HEK293T (cell line): ENCODE measurements at regions not wholly inside any gene's neighbourhood (a gene's known extent, or its start where the extent isn't known, plus 50 kb on each side); places are given as distances from the start of the nearest gene placed in this dataset.
A peak's percentile ranks its signal among the peaks of the same experiment; 100 is the strongest.

ENCODE experiments used
- CTCF ChIA-PET: fragments of 350-600 bp; formaldehyde crosslinking; extraction: SDS; loops from one replicate; lab custom pipeline; 2021; ENCODE audit warnings: antibody characterized with exemption, inconsistent platforms; lab: Yijun Ruan, JAX
- POLR2A ChIA-PET: fragments of 350-600 bp; formaldehyde crosslinking; extraction: SDS; loops from one replicate; lab custom pipeline; 2020; ENCODE audit warnings: antibody characterized with exemption, inconsistent platforms; lab: Yijun Ruan, JAX
- DNase-seq: peaks from one replicate; pipeline ENCODE4 v3.0.0; 2012; ENCODE audit warnings: mixed read lengths; ENCODE audit errors: extremely low spot score
- ARNT ChIP-seq: fragments of 450-650 bp; IDR thresholded peaks from 2 replicates; pipeline ENCODE4 v1.6.1; 2017; ENCODE audit warnings: mild to moderate bottlenecking
- BHLHE40 ChIP-seq: fragments of 450-650 bp; IDR thresholded peaks from 2 replicates; pipeline ENCODE4 v1.6.1; 2016; ENCODE audit warnings: mild to moderate bottlenecking, moderate library complexity, borderline replicate concordance
- CTBP1 ChIP-seq: fragments of 450-650 bp; IDR thresholded peaks from 2 replicates; pipeline ENCODE4 v1.6.1; 2016; ENCODE audit warnings: borderline replicate concordance
- ELF4 ChIP-seq: fragments of 450-650 bp; IDR thresholded peaks from 2 replicates; pipeline ENCODE4 v1.6.1; 2017; ENCODE audit warnings: antibody characterized with exemption
- FOXA1 ChIP-seq: fragments of 450-650 bp; IDR thresholded peaks from 2 replicates; pipeline ENCODE4 v1.6.1; 2016; ENCODE audit warnings: mild to moderate bottlenecking
- FOXK2 ChIP-seq: fragments of 450-650 bp; IDR thresholded peaks from 2 replicates; pipeline ENCODE4 v1.6.1; 2016; ENCODE audit warnings: mild to moderate bottlenecking
- FOXM1 ChIP-seq: fragments of 450-650 bp; IDR thresholded peaks from 2 replicates; pipeline ENCODE4 v1.6.1; 2017; ENCODE audit warnings: mild to moderate bottlenecking, borderline replicate concordance
- HDGF ChIP-seq: fragments of 450-650 bp; IDR thresholded peaks from 2 replicates; pipeline ENCODE4 v1.6.1; 2017; ENCODE audit warnings: antibody characterized with exemption, borderline replicate concordance
- L3MBTL2 ChIP-seq: fragments of 450-650 bp; conservative IDR thresholded peaks from 2 replicates; pipeline ENCODE4 v1.6.1; 2016; ENCODE audit warnings: mild to moderate bottlenecking
- LEF1 ChIP-seq: fragments of 450-650 bp; IDR thresholded peaks from 2 replicates; pipeline ENCODE4 v1.6.1; 2017; ENCODE audit warnings: mild to moderate bottlenecking, borderline replicate concordance
- NFRKB ChIP-seq: fragments of 450-650 bp; IDR thresholded peaks from 2 replicates; pipeline ENCODE4 v1.6.1; 2016; ENCODE audit warnings: mild to moderate bottlenecking, moderate library complexity
- SP1 ChIP-seq: fragments of 450-650 bp; IDR thresholded peaks from 2 replicates; pipeline ENCODE4 v1.6.1; 2017
- SUZ12 ChIP-seq: fragments of 450-650 bp; IDR thresholded peaks from 2 replicates; pipeline ENCODE4 v1.6.1; 2016; ENCODE audit warnings: mild to moderate bottlenecking
- TARDBP ChIP-seq: fragments of 450-650 bp; IDR thresholded peaks from 2 replicates; pipeline ENCODE4 v1.6.1; 2016
- ZNF384 ChIP-seq: fragments of 450-650 bp; IDR thresholded peaks from 2 replicates; pipeline ENCODE4 v1.6.1; 2016
- TF ChIP-seq, protein P1 (sequence below): fragments of 450-650 bp; IDR thresholded peaks from 2 replicates; pipeline ENCODE4 v1.6.1; 2016

GRCh38 chr1:17976854-17977253 lies 130.7 kb upstream of the IGSF21 start:
- ChIA-PET CTCF (no interaction called here), POLR2A (no interaction called here)
- TF ChIP-seq ZNF384 = no peak
- no peak for TF ChIP-seq ARNT
- TF ChIP-seq HDGF = no peak
- no peak for TF ChIP-seq SUZ12
- TF ChIP-seq FOXK2 = no peak
- no peak for TF ChIP-seq TARDBP
- no peak for TF ChIP-seq LEF1
- TF ChIP-seq L3MBTL2 = no peak
- TF ChIP-seq, protein P1, sequence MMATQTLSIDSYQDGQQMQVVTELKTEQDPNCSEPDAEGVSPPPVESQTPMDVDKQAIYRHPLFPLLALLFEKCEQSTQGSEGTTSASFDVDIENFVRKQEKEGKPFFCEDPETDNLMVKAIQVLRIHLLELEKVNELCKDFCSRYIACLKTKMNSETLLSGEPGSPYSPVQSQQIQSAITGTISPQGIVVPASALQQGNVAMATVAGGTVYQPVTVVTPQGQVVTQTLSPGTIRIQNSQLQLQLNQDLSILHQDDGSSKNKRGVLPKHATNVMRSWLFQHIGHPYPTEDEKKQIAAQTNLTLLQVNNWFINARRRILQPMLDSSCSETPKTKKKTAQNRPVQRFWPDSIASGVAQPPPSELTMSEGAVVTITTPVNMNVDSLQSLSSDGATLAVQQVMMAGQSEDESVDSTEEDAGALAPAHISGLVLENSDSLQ = no peak
- no peak for TF ChIP-seq BHLHE40
- no peak for DNase-seq

DNA sequence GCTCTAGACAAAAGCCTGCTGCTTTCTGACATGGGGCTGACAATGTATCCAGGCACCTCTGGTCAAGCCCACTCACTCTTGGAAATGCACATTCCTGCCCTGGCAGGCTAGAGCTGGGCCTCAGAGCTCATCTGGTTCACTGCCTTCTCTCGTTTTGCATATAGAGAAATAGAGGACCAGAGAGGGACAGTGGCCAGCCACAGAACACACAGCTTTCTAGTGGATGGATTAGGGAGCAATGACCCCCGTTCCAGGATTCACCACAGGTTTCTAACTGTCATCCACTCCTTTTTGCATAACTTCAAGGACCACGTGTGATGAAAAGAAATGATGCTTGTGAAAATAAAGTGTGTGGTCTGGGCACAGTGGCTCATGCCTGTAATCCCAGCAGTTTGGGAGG lies 129.6 kb upstream of the IGSF21 start:
- TF ChIP-seq FOXK2 (no peak), FOXM1 (no peak), LEF1 (no peak), ARNT (no peak), L3MBTL2 (no peak), NFRKB (no peak), ZNF384 (no peak), TARDBP (no peak), SP1 (no peak), HDGF (no peak), ELF4 (no peak), FOXA1 (no peak), SUZ12 (no peak)
- TF ChIP-seq, protein P1 = no peak
- no peak for DNase-seq
- ChIA-PET POLR2A (no interaction called here), CTCF (no interaction called here)

- no peak for DNase-seq
- CTCF ChIA-PET = no interaction called here
- POLR2A ChIA-PET = no interaction called here
- no peak for TF ChIP-seq SP1
- TF ChIP-seq ZNF384 = no peak
- TF ChIP-seq TARDBP = no peak
- TF ChIP-seq ARNT = no peak
- no peak for TF ChIP-seq FOXK2
- no peak for TF ChIP-seq NFRKB
- TF ChIP-seq SUZ12 = no peak
- no peak for TF ChIP-seq FOXM1
- no peak for TF ChIP-seq BHLHE40
- no peak for TF ChIP-seq HDGF
- no peak for TF ChIP-seq ELF4
- no peak for TF ChIP-seq CTBP1
- TF ChIP-seq FOXA1 = no peak
- no peak for TF ChIP-seq LEF1
- no peak for TF ChIP-seq L3MBTL2
- TF ChIP-seq, protein P1 = no peak
Observed at GRCh38 chr1:17979815-17980214, 127.8 kb upstream of the IGSF21 start.

DNA sequence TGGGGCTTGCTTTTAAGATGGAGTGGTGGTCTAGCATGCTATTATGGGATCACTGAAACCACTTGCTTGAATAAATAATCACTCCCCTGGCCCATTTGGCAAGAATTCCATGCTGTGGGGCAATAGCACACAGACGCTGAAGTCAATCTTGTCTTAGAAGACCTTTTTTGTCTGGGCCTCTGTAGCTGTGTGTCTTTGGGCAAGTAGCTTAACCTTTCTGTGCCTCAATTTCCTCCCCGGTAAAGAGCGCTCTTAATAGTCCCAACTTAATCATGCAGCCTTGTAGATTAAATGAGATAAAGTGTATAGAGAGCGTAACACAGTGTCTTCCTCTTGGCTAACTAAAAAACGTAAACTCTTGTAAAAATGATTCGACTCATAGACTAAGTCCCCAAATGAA lies 125.4 kb upstream of the IGSF21 start:
- ChIA-PET POLR2A (no interaction called here), CTCF (no interaction called here)
- no peak for DNase-seq
- no peak for TF ChIP-seq BHLHE40
- TF ChIP-seq FOXM1 = no peak
- no peak for TF ChIP-seq FOXK2
- no peak for TF ChIP-seq LEF1
- TF ChIP-seq NFRKB = no peak
- no peak for TF ChIP-seq ELF4
- TF ChIP-seq, protein P1 = no peak

- TF ChIP-seq FOXK2 (no peak), L3MBTL2 (no peak), LEF1 (no peak), SP1 (no peak), ZNF384 (no peak), ARNT (no peak), TARDBP (no peak)
- TF ChIP-seq, protein P1 = no peak
- POLR2A ChIA-PET = no interaction called here
- CTCF ChIA-PET = interaction anchor here (0.7 to 2.0 kb wide), 4 partner anchors 12 to 116 kb away, joined by 3 to 8 read pairs (median 3); no protein-coding TSS in a partner anchor
- peak; percentile 62 for DNase-seq
Observed at GRCh38 chr1:17984583-17984982, 123.0 kb upstream of the IGSF21 start.

DNA sequence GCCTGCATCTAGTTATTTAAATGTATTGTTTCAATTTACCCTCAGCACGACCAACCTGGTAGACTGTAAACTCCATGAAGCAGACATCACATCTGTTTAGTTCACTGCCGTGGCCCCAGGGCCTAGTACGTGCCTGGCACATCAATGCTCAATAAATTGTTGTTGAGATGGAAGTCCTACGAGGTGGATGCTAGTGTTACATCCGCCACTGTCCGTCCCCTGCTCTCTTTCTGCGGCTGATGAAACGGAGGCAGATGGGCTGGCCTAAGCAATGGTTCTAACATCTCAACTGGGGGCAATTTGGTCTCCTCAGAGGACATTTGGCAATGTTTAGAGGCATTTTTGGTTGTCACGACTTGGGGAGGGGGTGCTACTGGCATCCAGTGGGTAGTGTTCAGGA lies 121.4 kb upstream of the IGSF21 start:
- no peak for TF ChIP-seq SUZ12
- TF ChIP-seq HDGF = no peak
- TF ChIP-seq NFRKB = no peak
- TF ChIP-seq, protein P1 = no peak
- TF ChIP-seq ARNT = no peak
- no peak for TF ChIP-seq TARDBP
- no peak for TF ChIP-seq FOXM1
- TF ChIP-seq ZNF384 = no peak
- TF ChIP-seq FOXA1 = no peak
- no peak for TF ChIP-seq FOXK2
- TF ChIP-seq CTBP1 = no peak
- no peak for TF ChIP-seq LEF1
- no peak for DNase-seq
- ChIA-PET POLR2A (no interaction called here), CTCF (no interaction called here)
